ENCODE measurements at regions not wholly inside any gene's neighbourhood (a gene's known extent, or its start where the extent isn't known, plus 50 kb on each side); places are given as distances from the start of the nearest gene placed in this dataset.

- Histone ChIP-seq H3K27ac (replicated peaks) (no peak overlapping the region), H3K4me3 (replicated peaks; ENCODE audit: insufficient read depth, low read length) (no peak overlapping the region), H3K27me3 (ENCODE audit: insufficient read depth, poor library complexity, severe bottlenecking) (no peaks in the 10 kb centered on the region)
- DNase-seq (ENCODE audit: low read depth in 1 of 2, low spot score in 1 of 2) = no peak
- no peak for TF ChIP-seq SPI1 (IDR thresholded peaks at IDR 0.05; ENCODE audit: borderline replicate concordance, low read depth)
- no peak for TF ChIP-seq POLR2AphosphoS5 (IDR thresholded peaks at IDR 0.05; ENCODE audit: low read depth)
- no peak for TF ChIP-seq CTCF (IDR thresholded peaks at IDR 0.05; ENCODE audit: insufficient read depth, low read length)
Measured at GRCh38 chr2:30034052-30034775, 112.6 kb upstream of the YPEL5 start.

- DNase-seq (ENCODE audit: low read depth in 1 of 2, low spot score in 1 of 2) = no peak
- no peak for TF ChIP-seq GABPA (IDR thresholded peaks at IDR 0.05; ENCODE audit: low read depth)
- no peak for TF ChIP-seq REST (IDR thresholded peaks at IDR 0.05; ENCODE audit: insufficient replicate concordance, low read depth)
- TF ChIP-seq POLR2AphosphoS5 (IDR thresholded peaks at IDR 0.05; ENCODE audit: low read depth) = no peak
- TF ChIP-seq SPI1 (IDR thresholded peaks at IDR 0.05; ENCODE audit: borderline replicate concordance, low read depth) = no peak
- TF ChIP-seq CTCF (IDR thresholded peaks at IDR 0.05; ENCODE audit: insufficient read depth, low read length) = no peak
- Histone ChIP-seq H3K27ac (replicated peaks) (no peak overlapping the region), H3K4me3 (replicated peaks; ENCODE audit: insufficient read depth, low read length) (no peak overlapping the region), H3K27me3 (ENCODE audit: insufficient read depth, poor library complexity, severe bottlenecking) (no peaks in the 10 kb centered on the region)
Measured at GRCh38 chr2:30037016-30037415, 109.8 kb upstream of the YPEL5 start.

GRCh38 chr2:30038419-30038818 is 108.4 kb upstream of the YPEL5 start:
- DNase-seq (ENCODE audit: low read depth in 1 of 2, low spot score in 1 of 2) = no peak
- Histone ChIP-seq H3K27me3 (ENCODE audit: insufficient read depth, poor library complexity, severe bottlenecking) (peaks cover 2% of the 10 kb centered on the region), H3K4me3 (replicated peaks; ENCODE audit: insufficient read depth, low read length) (no peak overlapping the region), H3K27ac (replicated peaks) (no peak overlapping the region)
- no peak for TF ChIP-seq POLR2AphosphoS5 (IDR thresholded peaks at IDR 0.05; ENCODE audit: low read depth)
- no peak for TF ChIP-seq CTCF (IDR thresholded peaks at IDR 0.05; ENCODE audit: insufficient read depth, low read length)
- TF ChIP-seq REST (IDR thresholded peaks at IDR 0.05; ENCODE audit: insufficient replicate concordance, low read depth) = no peak
- TF ChIP-seq SPI1 (IDR thresholded peaks at IDR 0.05; ENCODE audit: borderline replicate concordance, low read depth) = no peak
- no peak for TF ChIP-seq GABPA (IDR thresholded peaks at IDR 0.05; ENCODE audit: low read depth)

- Histone ChIP-seq H3K27ac (replicated peaks) (no peak overlapping the region), H3K27me3 (ENCODE audit: insufficient read depth, poor library complexity, severe bottlenecking) (peaks cover 2% of the 10 kb centered on the region), H3K4me3 (replicated peaks; ENCODE audit: insufficient read depth, low read length) (no peak overlapping the region)
- no peak for TF ChIP-seq SPI1 (IDR thresholded peaks at IDR 0.05; ENCODE audit: borderline replicate concordance, low read depth)
- TF ChIP-seq GABPA (IDR thresholded peaks at IDR 0.05; ENCODE audit: low read depth) = no peak
- TF ChIP-seq POLR2AphosphoS5 (IDR thresholded peaks at IDR 0.05; ENCODE audit: low read depth) = no peak
- no peak for TF ChIP-seq REST (IDR thresholded peaks at IDR 0.05; ENCODE audit: insufficient replicate concordance, low read depth)
- TF ChIP-seq CTCF (IDR thresholded peaks at IDR 0.05; ENCODE audit: insufficient read depth, low read length) = no peak
- no peak for DNase-seq (ENCODE audit: low read depth in 1 of 2, low spot score in 1 of 2)
Measured at GRCh38 chr2:30039101-30039500, 107.7 kb upstream of the YPEL5 start.
